ENCODE measurements at regions not wholly inside any gene's neighbourhood (a gene's known extent, or its start where the extent isn't known, plus 50 kb on each side); places are given as distances from the start of the nearest gene placed in this dataset.
A peak's percentile ranks its signal among the peaks of the same experiment; 100 is the strongest.

DNA sequence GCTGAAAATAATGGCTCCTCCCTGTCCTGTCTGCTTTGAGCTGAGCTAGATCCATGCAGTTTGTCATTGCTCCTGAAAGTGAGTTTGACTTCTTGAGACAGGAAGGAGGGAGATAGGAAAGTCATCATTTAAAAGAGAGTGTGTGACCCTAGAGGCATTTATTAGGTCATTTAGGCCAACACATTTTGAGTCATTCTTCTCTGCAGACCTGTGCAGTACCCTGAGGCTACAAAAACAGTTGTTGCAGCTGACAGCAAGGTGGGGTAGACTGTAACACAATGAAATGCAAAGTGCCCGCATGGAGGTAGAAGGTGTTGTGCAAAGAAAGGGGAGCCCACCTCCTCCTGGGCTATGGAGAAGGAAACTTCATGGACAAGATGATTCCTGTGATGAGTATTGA is 102.8 kb upstream of the PFN2 start:
- 95 to 100% methylated on average over 1 of the region's 1 CpG for WGBS, 2 donors
- peaks cover 0 to 16% (median 4%) of the 10 kb centered on the region in 11 donors for H3K9me3 ChIP-seq
- DNase-seq, result no peak
- H3K4me3 ChIP-seq, result no peak overlapping the region
- intact Hi-C loops (cut with DNase I), result no loop called here
- H3K4me1 ChIP-seq, result peaks cover 0 to 18% (median 5%) of the 10 kb centered on the region in 9 donors
- no peaks in the 10 kb centered on the region for H3K36me3 ChIP-seq
- H3K27ac ChIP-seq, result no peak overlapping the region
- TF ChIP-seq, protein P1, sequence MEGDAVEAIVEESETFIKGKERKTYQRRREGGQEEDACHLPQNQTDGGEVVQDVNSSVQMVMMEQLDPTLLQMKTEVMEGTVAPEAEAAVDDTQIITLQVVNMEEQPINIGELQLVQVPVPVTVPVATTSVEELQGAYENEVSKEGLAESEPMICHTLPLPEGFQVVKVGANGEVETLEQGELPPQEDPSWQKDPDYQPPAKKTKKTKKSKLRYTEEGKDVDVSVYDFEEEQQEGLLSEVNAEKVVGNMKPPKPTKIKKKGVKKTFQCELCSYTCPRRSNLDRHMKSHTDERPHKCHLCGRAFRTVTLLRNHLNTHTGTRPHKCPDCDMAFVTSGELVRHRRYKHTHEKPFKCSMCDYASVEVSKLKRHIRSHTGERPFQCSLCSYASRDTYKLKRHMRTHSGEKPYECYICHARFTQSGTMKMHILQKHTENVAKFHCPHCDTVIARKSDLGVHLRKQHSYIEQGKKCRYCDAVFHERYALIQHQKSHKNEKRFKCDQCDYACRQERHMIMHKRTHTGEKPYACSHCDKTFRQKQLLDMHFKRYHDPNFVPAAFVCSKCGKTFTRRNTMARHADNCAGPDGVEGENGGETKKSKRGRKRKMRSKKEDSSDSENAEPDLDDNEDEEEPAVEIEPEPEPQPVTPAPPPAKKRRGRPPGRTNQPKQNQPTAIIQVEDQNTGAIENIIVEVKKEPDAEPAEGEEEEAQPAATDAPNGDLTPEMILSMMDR (IDR thresholded peaks at IDR 0.05), result no peak
- ATAC-seq, result no peak
- no peaks in the 10 kb centered on the region for H3K27me3 ChIP-seq

DNA sequence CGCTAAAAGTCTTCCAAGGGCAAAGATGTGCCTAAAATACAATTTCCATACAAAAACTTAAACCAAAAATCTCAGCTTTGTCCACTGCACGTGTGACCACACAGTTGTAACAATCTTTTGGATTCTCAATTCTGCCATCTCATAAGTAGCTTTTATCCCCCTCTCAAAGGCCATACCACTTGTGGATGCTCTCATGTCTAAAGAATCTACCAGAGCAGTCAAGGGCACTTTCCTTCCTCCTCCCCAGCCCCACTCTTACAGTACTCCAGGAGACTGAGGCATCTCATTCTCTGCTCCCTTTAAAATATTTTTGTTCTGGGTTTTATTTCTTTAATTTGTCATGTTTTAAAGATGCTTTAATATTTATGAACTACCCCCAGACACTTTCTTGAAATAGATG is 102.3 kb upstream of the PFN2 start:
- TF ChIP-seq, protein P1 (IDR thresholded peaks at IDR 0.05), result no peak
- ATAC-seq (no peak), DNase-seq (no peak)
- WGBS, 2 donors, result 75 to 80% methylated on average over 2 of the region's 2 CpGs
- no peak overlapping the region for H3K4me3 ChIP-seq
- H3K27ac ChIP-seq, result peak overlapping the region in 1 of 10 donors; percentile 26
- H3K36me3 ChIP-seq, result no peaks in the 10 kb centered on the region
- intact Hi-C loops (cut with DNase I), result no loop called here
- peaks cover 0 to 16% (median 4%) of the 10 kb centered on the region in 11 donors for H3K9me3 ChIP-seq
- H3K27me3 ChIP-seq, result no peaks in the 10 kb centered on the region
- H3K4me1 ChIP-seq, result peaks cover 0 to 13% (median 0%) of the 10 kb centered on the region in 9 donors

DNA sequence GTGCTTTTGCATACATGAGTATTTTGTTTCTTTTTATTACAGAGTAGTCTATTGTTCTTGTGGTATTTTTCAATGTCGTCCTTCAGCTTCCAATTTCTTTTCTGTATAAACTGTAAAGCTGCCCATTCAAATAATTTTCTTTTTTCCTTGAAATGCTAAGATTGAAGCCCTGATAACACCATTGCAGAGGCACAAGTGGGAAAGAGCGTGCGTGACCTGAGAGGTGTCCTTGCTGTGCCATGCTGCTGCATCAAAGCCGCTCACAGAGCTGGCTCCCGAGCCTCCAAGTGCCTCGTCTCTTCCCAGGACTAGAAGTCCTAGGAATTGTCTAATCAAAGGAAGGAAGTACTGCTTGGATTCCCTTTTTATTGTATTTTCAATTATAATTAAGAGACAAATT is 101.9 kb upstream of the PFN2 start:
- no peak for DNase-seq
- Histone ChIP-seq H3K4me3 (no peak overlapping the region), H3K27me3 (no peaks in the 10 kb centered on the region), H3K4me1 (peaks cover 0 to 12% (median 0%) of the 10 kb centered on the region in 9 donors), H3K9me3 (peaks cover 0 to 16% (median 4%) of the 10 kb centered on the region in 11 donors), H3K36me3 (no peaks in the 10 kb centered on the region), H3K27ac (peak overlapping the region in 1 of 10 donors; percentile 26)
- 70 to 85% methylated on average over 6 of the region's 6 CpGs for WGBS, 2 donors
- intact Hi-C loops (cut with DNase I), result no loop called here
- TF ChIP-seq, protein P1 (IDR thresholded peaks at IDR 0.05), result no peak
- ATAC-seq, result no peak

DNA sequence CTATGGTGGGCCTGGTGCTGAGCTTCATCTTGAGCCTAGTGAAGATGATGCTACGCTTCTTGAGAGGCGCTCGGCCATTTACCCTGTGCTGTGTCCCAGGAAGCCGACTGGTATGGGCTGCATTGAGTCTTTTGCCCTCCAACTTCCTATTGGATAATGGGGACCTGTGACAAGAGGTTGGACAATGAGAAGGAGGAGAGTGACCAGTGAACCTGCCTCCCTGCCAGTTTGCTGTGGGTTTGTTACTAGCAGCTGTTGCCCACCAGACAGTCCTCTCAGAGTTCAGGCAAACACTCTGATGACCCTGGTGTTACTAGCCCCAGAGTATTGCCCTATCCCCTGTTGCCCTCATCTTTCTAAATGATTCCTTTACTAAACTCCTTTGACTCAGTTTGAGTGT is 99.6 kb upstream of the PFN2 start:
- H3K27me3 ChIP-seq, result peaks cover 0 to 3% (median 0%) of the 10 kb centered on the region in 7 donors
- TF ChIP-seq, protein P1 (IDR thresholded peaks at IDR 0.05), result no peak
- WGBS, 2 donors, result 97 to 99% methylated on average over 4 of the region's 4 CpGs
- intact Hi-C loops (cut with DNase I), result no loop called here
- peaks cover 0 to 6% (median 0%) of the 10 kb centered on the region in 9 donors for H3K4me1 ChIP-seq
- H3K4me3 ChIP-seq, result no peak overlapping the region
- DNase-seq (no peak), ATAC-seq (no peak)
- no peaks in the 10 kb centered on the region for H3K36me3 ChIP-seq
- no peaks in the 10 kb centered on the region for H3K9me3 ChIP-seq
- no peak overlapping the region for H3K27ac ChIP-seq
